ENCODE measurements at regions not wholly inside any gene's neighbourhood (a gene's known extent, or its start where the extent isn't known, plus 50 kb on each side); places are given as distances from the start of the nearest gene placed in this dataset.
"Not testable (repeated sequence)": the region's sequence is repeated elsewhere in the genome, so short reads cannot be mapped to it uniquely, and the experiment has no call there.

DNA sequence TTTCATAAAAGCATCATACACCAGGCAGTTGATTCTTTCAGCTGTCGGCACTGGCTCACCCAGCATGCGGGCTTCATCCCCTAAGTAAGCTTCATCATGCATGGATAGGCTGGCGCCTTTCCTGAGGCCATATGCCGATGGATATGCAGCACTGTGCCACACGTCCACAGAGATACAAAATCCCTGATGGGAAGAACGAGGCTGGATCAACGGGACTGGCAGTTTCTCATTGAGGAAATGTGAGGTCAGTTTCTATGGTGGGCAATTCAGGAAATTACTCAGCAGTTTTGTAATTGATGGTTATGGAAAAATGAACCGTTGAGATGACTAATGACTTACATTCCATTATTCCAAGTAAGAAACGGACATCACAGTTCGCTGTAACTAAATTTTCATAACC, 453.8 kb downstream of the TMEM121 start:
- FAIRE-seq = no peak
- no peak for DNase-seq (ENCODE audit: insufficient read length, low spot score)

DNA sequence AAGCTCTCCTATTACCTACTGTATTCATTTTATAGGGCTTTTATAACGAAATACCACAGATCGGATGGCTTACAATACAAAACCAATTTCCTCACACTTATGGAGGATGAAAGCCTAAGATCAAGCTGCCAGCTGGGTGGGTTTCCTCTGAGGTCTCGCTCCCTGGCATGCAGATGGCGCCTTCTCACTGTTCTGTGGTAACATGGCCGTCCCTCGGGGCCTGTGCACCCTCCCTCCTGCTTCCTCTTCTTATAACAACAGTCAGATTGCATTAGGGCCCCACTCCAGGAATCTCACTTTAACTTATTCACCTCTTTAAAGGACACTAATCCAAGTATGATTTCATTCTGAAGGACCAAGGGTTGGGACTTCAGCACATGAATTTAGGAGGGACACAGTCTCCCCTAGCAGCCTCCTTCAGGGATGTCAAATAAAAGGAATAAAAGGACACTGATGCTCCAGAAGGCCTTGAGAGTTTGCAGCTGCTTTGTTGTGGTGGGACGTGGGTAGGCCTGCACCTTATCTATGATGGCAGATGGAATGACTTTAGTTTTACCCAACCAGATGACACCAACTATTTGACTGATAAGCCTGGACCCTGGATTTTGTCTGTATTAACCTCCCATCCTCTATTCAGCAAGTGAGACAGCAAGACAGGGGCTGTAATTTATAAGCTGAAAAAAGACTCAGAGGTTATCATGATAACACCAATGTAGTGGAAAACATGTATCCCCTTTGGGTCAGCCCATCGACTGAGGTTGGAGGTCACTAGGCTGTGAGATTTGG, 455.3 kb downstream of the TMEM121 start:
- not testable (repeated sequence) for DNase-seq (ENCODE audit: insufficient read length, low spot score); FAIRE-seq

More for the DNA sequence above, 453.8 kb downstream of the TMEM121 start:
- TF ChIP-seq, protein P1, sequence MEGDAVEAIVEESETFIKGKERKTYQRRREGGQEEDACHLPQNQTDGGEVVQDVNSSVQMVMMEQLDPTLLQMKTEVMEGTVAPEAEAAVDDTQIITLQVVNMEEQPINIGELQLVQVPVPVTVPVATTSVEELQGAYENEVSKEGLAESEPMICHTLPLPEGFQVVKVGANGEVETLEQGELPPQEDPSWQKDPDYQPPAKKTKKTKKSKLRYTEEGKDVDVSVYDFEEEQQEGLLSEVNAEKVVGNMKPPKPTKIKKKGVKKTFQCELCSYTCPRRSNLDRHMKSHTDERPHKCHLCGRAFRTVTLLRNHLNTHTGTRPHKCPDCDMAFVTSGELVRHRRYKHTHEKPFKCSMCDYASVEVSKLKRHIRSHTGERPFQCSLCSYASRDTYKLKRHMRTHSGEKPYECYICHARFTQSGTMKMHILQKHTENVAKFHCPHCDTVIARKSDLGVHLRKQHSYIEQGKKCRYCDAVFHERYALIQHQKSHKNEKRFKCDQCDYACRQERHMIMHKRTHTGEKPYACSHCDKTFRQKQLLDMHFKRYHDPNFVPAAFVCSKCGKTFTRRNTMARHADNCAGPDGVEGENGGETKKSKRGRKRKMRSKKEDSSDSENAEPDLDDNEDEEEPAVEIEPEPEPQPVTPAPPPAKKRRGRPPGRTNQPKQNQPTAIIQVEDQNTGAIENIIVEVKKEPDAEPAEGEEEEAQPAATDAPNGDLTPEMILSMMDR (IDR thresholded peaks at IDR 0.05; ENCODE audit: insufficient read depth, missing control alignments) = no peak

DNA sequence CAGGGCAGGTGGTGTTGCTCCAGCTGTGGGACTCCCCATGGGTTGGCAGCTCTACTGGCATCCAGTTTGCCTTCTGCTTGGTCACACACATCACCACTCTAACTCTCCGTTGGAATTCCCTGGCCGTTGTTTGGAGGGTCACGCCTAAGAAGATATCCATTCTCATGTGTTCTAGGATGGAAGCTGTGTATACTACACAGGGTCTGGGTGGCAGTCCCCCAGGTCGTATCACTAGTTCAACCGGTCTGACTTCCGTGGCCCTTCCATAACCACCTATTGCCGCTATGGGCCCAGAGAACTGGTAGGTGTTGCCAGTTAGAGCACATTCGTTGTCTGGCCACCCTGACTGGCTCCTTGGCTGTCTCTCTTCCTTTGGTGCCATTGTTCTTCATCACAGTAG, 456.3 kb downstream of the TMEM121 start:
- TF ChIP-seq, protein P1 (IDR thresholded peaks at IDR 0.05; ENCODE audit: insufficient read depth, missing control alignments) = no peak
- FAIRE-seq (no peak), DNase-seq (ENCODE audit: insufficient read length, low spot score) (no peak)

DNA sequence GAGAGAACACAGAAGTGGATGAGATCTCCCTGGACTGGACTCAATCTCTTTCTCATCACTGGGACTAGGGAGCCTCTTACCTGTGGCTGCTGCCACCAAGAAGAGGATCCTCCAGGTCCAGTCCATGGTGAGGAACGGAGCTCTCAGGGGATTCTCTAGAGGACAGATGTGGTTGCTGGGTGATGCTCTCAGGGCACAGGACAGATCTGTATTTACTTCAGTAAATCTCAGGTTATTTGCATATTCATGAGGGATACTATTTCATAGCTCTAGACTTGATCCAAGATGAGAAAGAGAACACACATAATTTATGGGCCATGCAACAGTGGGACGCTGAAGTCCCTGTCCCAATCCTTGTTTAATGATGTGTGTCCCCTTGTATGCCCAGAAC, 460.5 kb downstream of the TMEM121 start:
- TF ChIP-seq, protein P1 (IDR thresholded peaks at IDR 0.05; ENCODE audit: insufficient read depth, missing control alignments) = no peak
- FAIRE-seq = no peak

GRCh38 chr14:105987563-105987962, 461.2 kb downstream of the TMEM121 start:
- TF ChIP-seq, protein P1 (IDR thresholded peaks at IDR 0.05; ENCODE audit: insufficient read depth, missing control alignments) = no peak
- FAIRE-seq (no peak), DNase-seq (ENCODE audit: insufficient read length, low spot score) (no peak)

More for the DNA sequence above, 460.5 kb downstream of the TMEM121 start:
- no peak for DNase-seq (ENCODE audit: insufficient read length, low spot score)

DNA sequence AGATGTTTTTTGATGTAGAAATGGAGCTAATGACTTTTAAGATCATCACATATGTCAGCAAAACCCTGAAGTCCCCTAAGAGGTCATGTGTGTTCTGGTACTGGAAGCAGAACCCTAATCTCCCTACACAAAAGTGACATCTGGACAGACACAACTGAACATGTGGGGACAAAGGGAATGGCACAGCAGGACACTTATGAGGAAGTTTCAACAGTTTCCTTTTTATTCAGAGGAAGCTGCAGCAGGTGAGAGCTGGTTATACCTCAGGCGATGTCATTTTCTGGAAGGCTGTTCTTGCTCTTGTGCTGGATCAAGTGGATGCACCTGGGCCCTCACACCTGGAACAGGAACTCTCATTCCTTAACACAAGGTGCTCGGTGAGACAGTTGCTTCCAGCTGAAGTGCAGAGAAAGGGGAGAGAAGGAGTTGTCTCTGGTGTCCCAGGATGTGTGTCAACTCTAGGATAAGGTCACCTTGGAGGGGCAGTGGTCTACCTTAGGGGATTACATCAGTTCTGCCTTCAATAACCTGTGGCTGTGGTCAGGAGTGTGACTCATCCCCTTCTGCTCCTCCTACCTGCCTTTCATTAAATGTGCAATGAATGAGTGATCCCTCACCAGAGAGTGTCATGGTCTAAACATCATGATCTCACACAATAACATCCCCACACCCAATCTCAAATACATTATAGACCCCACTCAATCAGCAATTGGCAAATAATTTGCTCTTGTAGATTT, 463.4 kb downstream of the TMEM121 start:
- TF ChIP-seq, protein P1 (IDR thresholded peaks at IDR 0.05; ENCODE audit: insufficient read depth, missing control alignments) = no peak
- FAIRE-seq = no peak
- no peak for DNase-seq (ENCODE audit: insufficient read length, low spot score)

DNA sequence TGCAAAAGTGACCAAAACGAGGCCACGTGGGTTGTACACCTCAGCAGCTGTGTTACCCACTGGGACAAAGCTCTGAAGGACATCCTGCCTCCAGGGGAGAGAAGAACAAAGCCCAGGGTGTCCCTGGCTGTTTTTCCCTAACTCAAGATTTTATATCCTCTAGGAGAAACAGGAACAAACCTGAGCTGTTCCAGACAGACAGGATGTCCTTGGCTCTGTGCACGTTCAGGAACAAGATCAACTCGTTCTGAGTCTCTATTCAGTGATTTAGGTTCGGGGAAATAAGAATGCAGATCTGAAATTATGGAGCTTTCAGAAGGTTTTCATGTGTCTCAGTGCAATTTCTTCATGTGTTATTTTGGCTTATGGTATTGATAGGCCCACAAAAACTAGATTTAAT, 465.3 kb downstream of the TMEM121 start:
- not testable (repeated sequence) for DNase-seq (ENCODE audit: insufficient read length, low spot score); FAIRE-seq

- FAIRE-seq (no peak), DNase-seq (ENCODE audit: insufficient read length, low spot score) (no peak)
- TF ChIP-seq, protein P1 (IDR thresholded peaks at IDR 0.05; ENCODE audit: insufficient read depth, missing control alignments) = no peak
Observed at GRCh38 chr14:105993814-105994213, 467.4 kb downstream of the TMEM121 start.

DNA sequence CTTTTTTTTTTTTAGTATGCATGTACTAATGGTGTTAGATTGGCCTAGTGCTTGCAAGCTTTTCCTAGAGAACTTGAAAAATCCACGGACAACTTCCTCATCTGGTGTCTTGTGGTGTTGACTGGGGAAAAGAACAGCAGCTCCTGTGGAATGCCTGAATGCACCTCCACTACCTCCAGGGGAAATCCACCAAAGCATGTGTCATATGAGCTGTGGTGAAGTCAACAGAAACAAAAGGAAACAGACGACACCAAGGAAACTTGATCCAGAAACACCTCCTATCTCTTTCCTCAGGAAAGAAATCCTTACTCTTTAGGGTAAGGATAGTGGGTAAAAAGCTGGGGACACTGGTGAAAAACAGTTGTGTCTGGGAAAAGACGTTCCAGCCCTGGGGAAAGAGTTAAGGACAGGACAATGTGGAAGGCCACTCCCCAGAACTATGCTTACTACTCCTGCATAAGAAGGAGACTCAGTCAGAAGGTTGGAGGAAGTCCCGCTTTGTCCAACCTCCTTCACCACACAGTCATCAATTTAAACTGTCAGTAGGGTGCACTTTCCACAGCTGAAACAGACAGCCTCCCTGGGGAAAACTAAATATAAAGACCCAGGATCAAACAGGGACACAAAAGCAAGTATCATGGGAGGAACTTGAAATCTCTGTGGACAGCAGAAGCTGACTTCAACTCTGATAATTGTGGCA, 468.8 kb downstream of the TMEM121 start:
- FAIRE-seq; DNase-seq (ENCODE audit: insufficient read length, low spot score): not testable (repeated sequence)

GRCh38 chr14:105998597-105998996, 472.2 kb downstream of the TMEM121 start:
- not testable (repeated sequence) for FAIRE-seq; DNase-seq (ENCODE audit: insufficient read length, low spot score)
